ENCODE measurements at regions not wholly inside any gene's neighbourhood (a gene's known extent, or its start where the extent isn't known, plus 50 kb on each side); places are given as distances from the start of the nearest gene placed in this dataset.

GRCh38 chr21:26389971-26390641, 183.0 kb downstream of the CYYR1 start:
- Histone ChIP-seq H3K27ac (replicated peaks) (no peak overlapping the region), H3K27me3 (ENCODE audit: insufficient read depth, poor library complexity, severe bottlenecking) (no peaks in the 10 kb centered on the region), H3K4me3 (replicated peaks; ENCODE audit: insufficient read depth, low read length) (no peak overlapping the region)
- peak in 1 of 2 experiments; percentile 42 for DNase-seq (ENCODE audit: low read depth in 1 of 2, low spot score in 1 of 2)
- peak; percentile 92 for TF ChIP-seq SPI1 (IDR thresholded peaks at IDR 0.05; ENCODE audit: borderline replicate concordance, low read depth)
- TF ChIP-seq CTCF (IDR thresholded peaks at IDR 0.05; ENCODE audit: insufficient read depth, low read length): no peak

GRCh38 chr21:26388731-26389231, 184.3 kb downstream of the CYYR1 start:
- Histone ChIP-seq H3K27me3 (ENCODE audit: insufficient read depth, poor library complexity, severe bottlenecking) (no peaks in the 10 kb centered on the region), H3K27ac (replicated peaks) (no peak overlapping the region)

GRCh38 chr21:26385721-26386120, 187.4 kb downstream of the CYYR1 start:
- H3K4me3 ChIP-seq (replicated peaks; ENCODE audit: insufficient read depth, low read length): no peak overlapping the region
- no peak overlapping the region for H3K27ac ChIP-seq (replicated peaks)
- TF ChIP-seq GABPA (IDR thresholded peaks at IDR 0.05; ENCODE audit: low read depth) (no peak), CTCF (IDR thresholded peaks at IDR 0.05; ENCODE audit: insufficient read depth, low read length) (no peak), SPI1 (IDR thresholded peaks at IDR 0.05; ENCODE audit: borderline replicate concordance, low read depth) (no peak), POLR2AphosphoS5 (IDR thresholded peaks at IDR 0.05; ENCODE audit: low read depth) (no peak), REST (IDR thresholded peaks at IDR 0.05; ENCODE audit: insufficient replicate concordance, low read depth) (no peak)
- DNase-seq (ENCODE audit: low read depth in 1 of 2, low spot score in 1 of 2): peak; percentile 29 to 54
- H3K27me3 ChIP-seq (ENCODE audit: insufficient read depth, poor library complexity, severe bottlenecking): no peaks in the 10 kb centered on the region

More at GRCh38 chr21:26388731-26389231, 184.3 kb downstream of the CYYR1 start:
- no peak for DNase-seq (ENCODE audit: low read depth in 1 of 2, low spot score in 1 of 2)
- TF ChIP-seq SPI1 (IDR thresholded peaks at IDR 0.05; ENCODE audit: borderline replicate concordance, low read depth) (no peak), GABPA (IDR thresholded peaks at IDR 0.05; ENCODE audit: low read depth) (no peak)
- H3K4me3 ChIP-seq (replicated peaks; ENCODE audit: insufficient read depth, low read length): no peak overlapping the region

- Histone ChIP-seq H3K4me3 (replicated peaks; ENCODE audit: insufficient read depth, low read length) (no peak overlapping the region), H3K27ac (replicated peaks) (no peak overlapping the region), H3K27me3 (ENCODE audit: insufficient read depth, poor library complexity, severe bottlenecking) (no peaks in the 10 kb centered on the region)
- TF ChIP-seq REST (IDR thresholded peaks at IDR 0.05; ENCODE audit: insufficient replicate concordance, low read depth): no peak
- TF ChIP-seq POLR2AphosphoS5 (IDR thresholded peaks at IDR 0.05; ENCODE audit: low read depth): no peak
- no peak for TF ChIP-seq CTCF (IDR thresholded peaks at IDR 0.05; ENCODE audit: insufficient read depth, low read length)
- TF ChIP-seq GABPA (IDR thresholded peaks at IDR 0.05; ENCODE audit: low read depth): no peak
- TF ChIP-seq SPI1 (IDR thresholded peaks at IDR 0.05; ENCODE audit: borderline replicate concordance, low read depth): no peak
- DNase-seq (ENCODE audit: low read depth in 1 of 2, low spot score in 1 of 2): no peak
Measured at GRCh38 chr21:26379561-26379960, 193.5 kb downstream of the CYYR1 start.

Measured in HL-60 (cell line).